SK-N-SH (cell line): ENCODE measurements at regions not wholly inside any gene's neighbourhood (a gene's known extent, or its start where the extent isn't known, plus 50 kb on each side); places are given as distances from the start of the nearest gene placed in this dataset.
"Not testable (repeated sequence)": the region's sequence is repeated elsewhere in the genome, so short reads cannot be mapped to it uniquely, and the experiment has no call there.

Experiments used
- CTCF ChIA-PET: fragments of 300-600, 350-600 bp; formaldehyde crosslinking; extraction: SDS; loops from one replicate; lab custom pipeline; 2021; lab: Yijun Ruan, JAX
- POLR2A ChIA-PET: fragments of 350-600 bp; sonication (Branson Sonifier 250); formaldehyde crosslinking; extraction: SDS; loops from one replicate; lab custom pipeline; 2020; ENCODE audit warnings: antibody characterized with exemption, inconsistent platforms; lab: Yijun Ruan, JAX
- DNase-seq: peaks from one replicate; pipeline ENCODE4 v3.0.0; 2012
- H2AFZ ChIP-seq: fragments of 200-600 bp; sonication (generic); 2 replicates; pipeline ENCODE4 v1.8.1; 2016; ENCODE audit warnings: antibody characterized with exemption, mild to moderate bottlenecking, low read depth
- H3F3A ChIP-seq: fragments of 200-600 bp; sonication (generic); replicated peaks from 2 replicates; pipeline ENCODE3; 2016; ENCODE audit warnings: antibody characterized with exemption, mild to moderate bottlenecking; ENCODE audit not compliant: insufficient read depth
- H3K27ac ChIP-seq, 2 experiments: fragments of 200-500 bp in 1 of 2; fragments of 200-600 bp in 1 of 2; sonication (Bioruptor generic) in 1 of 2; sonication (generic), shearing (Covaris generic) in 1 of 2; 2 replicates each; pipeline versions ENCODE4 v1.5.1 to v1.6.1; 2014 to 2016; ENCODE audit warnings: low read depth in 2 of 2, inconsistent platforms in 1 of 2, low read length in 1 of 2, mild to moderate bottlenecking in 1 of 2, mixed read lengths in 1 of 2
- H3K27me3 ChIP-seq: fragments of 200-600 bp; sonication (generic), shearing (Covaris generic); 2 replicates; pipeline ENCODE4 v1.6.1; 2016; ENCODE audit warnings: mixed run types; ENCODE audit not compliant: insufficient read depth
- H3K36me3 ChIP-seq, 2 experiments: fragments of 200-500 bp in 1 of 2; fragments of 200-600 bp in 1 of 2; sonication (Bioruptor generic) in 1 of 2; sonication (generic) in 1 of 2; replicated peaks in 1 of 2; 2 replicates each; pipeline versions ENCODE3 to v1.5.1; 2014 to 2016; ENCODE audit warnings: low read length in 1 of 2, mild to moderate bottlenecking in 1 of 2; ENCODE audit not compliant: insufficient read depth in 2 of 2, control insufficient read depth in 1 of 2
- H3K4me1 ChIP-seq, 2 experiments: fragments of 200-500 bp in 1 of 2; fragments of 200-600 bp in 1 of 2; sonication (Bioruptor generic) in 1 of 2; sonication (generic), shearing (Covaris generic) in 1 of 2; 2 replicates each; pipeline versions ENCODE4 v1.5.1 to v1.6.1; 2014 to 2016; ENCODE audit warnings: low read depth in 1 of 2, low read length in 1 of 2, mixed run types in 1 of 2; ENCODE audit not compliant: insufficient read depth in 2 of 2, control insufficient read depth in 1 of 2
- H3K4me2 ChIP-seq: fragments of 200-600 bp; sonication (generic), shearing (Covaris generic); 2 replicates; pipeline ENCODE4 v1.6.1; 2017; ENCODE audit warnings: mixed run types
- H3K4me3 ChIP-seq, 2 experiments: fragments of 200-500 bp in 1 of 2; fragments of 200-600 bp in 1 of 2; sonication (Bioruptor generic) in 1 of 2; sonication (generic), shearing (Covaris generic) in 1 of 2; 2 replicates each; pipeline versions ENCODE4 v1.5.1 to v1.8.1; 2014 to 2016; ENCODE audit warnings: low read depth in 2 of 2, inconsistent platforms in 1 of 2, low read length in 1 of 2, mild to moderate bottlenecking in 1 of 2, mixed read lengths in 1 of 2, moderate library complexity in 1 of 2
- H3K79me2 ChIP-seq: fragments of 200-600 bp; sonication (generic); 2 replicates; pipeline ENCODE4 v1.8.1; 2017; ENCODE audit warnings: mild to moderate bottlenecking; ENCODE audit not compliant: insufficient read depth
- H3K9ac ChIP-seq: fragments of 200-600 bp; sonication (generic); 2 replicates; pipeline ENCODE4 v1.6.1; 2017; ENCODE audit warnings: mixed run types
- H3K9me2 ChIP-seq: fragments of 200-600 bp; sonication (generic); 2 replicates; pipeline ENCODE4 v1.6.1; 2017; ENCODE audit warnings: mixed run types
- H3K9me3 ChIP-seq: fragments of 200-600 bp; sonication (generic); 2 replicates; pipeline ENCODE4 v1.6.1; 2017; ENCODE audit warnings: mixed run types, mild to moderate bottlenecking, moderate library complexity
- H4K20me1 ChIP-seq: fragments of 200-600 bp; sonication (generic); 2 replicates; pipeline ENCODE4 v1.6.1; 2017; ENCODE audit warnings: mild to moderate bottlenecking, mixed run types; ENCODE audit not compliant: insufficient read depth
- WGBS: methylation state at CpG from one replicate; pipeline ENCODE4 v1.1.6; 2017; ENCODE audit warnings: low lambda C conversion rate; 5-methylcytosine and 5-hydroxymethylcytosine counted together

- H4K20me1 ChIP-seq, H3K4me1 ChIP-seq, H3K79me2 ChIP-seq, H3K36me3 ChIP-seq, DNase-seq, CTCF ChIA-PET, H3K27me3 ChIP-seq, POLR2A ChIA-PET, H3K4me2 ChIP-seq, H2AFZ ChIP-seq, H3K27ac ChIP-seq, H3F3A ChIP-seq, H3K9ac ChIP-seq, H3K9me3 ChIP-seq, H3K4me3 ChIP-seq, H3K9me2 ChIP-seq: not testable (repeated sequence)
- 77% methylated on average over 1 of the region's 2 CpGs for WGBS
Observed at GRCh38 chr2:87293931-87294594, 272.4 kb upstream of the PLGLB1 start.

GRCh38 chr2:87295135-87295534 is 273.5 kb upstream of the PLGLB1 start:
- CTCF ChIA-PET = not testable (repeated sequence)

GRCh38 chr2:87301349-87301748 is 279.7 kb upstream of the PLGLB1 start:
- H3K9me3 ChIP-seq, H3K4me2 ChIP-seq, H4K20me1 ChIP-seq, H3K79me2 ChIP-seq, H3K9me2 ChIP-seq, H2AFZ ChIP-seq, H3K4me3 ChIP-seq, H3K9ac ChIP-seq, DNase-seq, H3K27me3 ChIP-seq, H3K27ac ChIP-seq, H3K36me3 ChIP-seq, POLR2A ChIA-PET, H3K4me1 ChIP-seq, H3F3A ChIP-seq, CTCF ChIA-PET: not testable (repeated sequence)
- 62% methylated on average over 6 of the region's 6 CpGs for WGBS

More at GRCh38 chr2:87295135-87295534, 273.5 kb upstream of the PLGLB1 start:
- H3K4me3 ChIP-seq, H3K36me3 ChIP-seq, POLR2A ChIA-PET, H3F3A ChIP-seq, DNase-seq, H3K4me1 ChIP-seq, H3K9ac ChIP-seq, H3K4me2 ChIP-seq, H2AFZ ChIP-seq, H3K27me3 ChIP-seq, H3K9me3 ChIP-seq, H4K20me1 ChIP-seq, H3K27ac ChIP-seq, H3K79me2 ChIP-seq, H3K9me2 ChIP-seq: not testable (repeated sequence)
- WGBS = 24% methylated on average over 2 of the region's 6 CpGs

GRCh38 chr2:87301871-87302270 is 280.2 kb upstream of the PLGLB1 start:
- H3K4me1 ChIP-seq, H3K4me3 ChIP-seq, POLR2A ChIA-PET, H3K9me2 ChIP-seq, H3K36me3 ChIP-seq, DNase-seq, H2AFZ ChIP-seq, H3K27me3 ChIP-seq, H4K20me1 ChIP-seq, H3F3A ChIP-seq, H3K9ac ChIP-seq, H3K27ac ChIP-seq, CTCF ChIA-PET, H3K9me3 ChIP-seq, H3K79me2 ChIP-seq, H3K4me2 ChIP-seq: not testable (repeated sequence)
- WGBS = 5% methylated on average over 2 of the region's 2 CpGs

GRCh38 chr2:87308621-87309020 is 287.0 kb upstream of the PLGLB1 start:
- H3K27me3 ChIP-seq, H3F3A ChIP-seq, H3K9ac ChIP-seq, H3K4me1 ChIP-seq, H2AFZ ChIP-seq, H4K20me1 ChIP-seq, H3K9me2 ChIP-seq, POLR2A ChIA-PET, H3K27ac ChIP-seq, DNase-seq, H3K4me2 ChIP-seq, H3K9me3 ChIP-seq, CTCF ChIA-PET, H3K79me2 ChIP-seq, H3K36me3 ChIP-seq, H3K4me3 ChIP-seq: not testable (repeated sequence)
- WGBS = 95% methylated on average over 3 of the region's 7 CpGs

- not testable (repeated sequence) for H3K4me3 ChIP-seq, H3K79me2 ChIP-seq
Observed at GRCh38 chr2:87309785-87310184, 288.1 kb upstream of the PLGLB1 start.

More at GRCh38 chr2:87309785-87310184, 288.1 kb upstream of the PLGLB1 start:
- H3K9me2 ChIP-seq, H3K9me3 ChIP-seq, H3F3A ChIP-seq, H3K27me3 ChIP-seq, H4K20me1 ChIP-seq, H3K4me2 ChIP-seq, CTCF ChIA-PET, H3K36me3 ChIP-seq, H3K27ac ChIP-seq, POLR2A ChIA-PET, H2AFZ ChIP-seq, H3K9ac ChIP-seq, H3K4me1 ChIP-seq, DNase-seq: not testable (repeated sequence)
- 31% methylated on average over 1 of the region's 3 CpGs for WGBS
